HG03060 (cell line): ENCODE measurements at regions not wholly inside any gene's neighbourhood (a gene's known extent, or its start where the extent isn't known, plus 50 kb on each side); places are given as distances from the start of the nearest gene placed in this dataset.

ENCODE experiments used
- ATAC-seq: cut with Tn5 transposase; IDR thresholded peaks from one replicate; pipeline ENCODE4 v1.9.1; 2021; ENCODE audit warnings: low read depth, moderate number of reproducible peaks; ENCODE audit not compliant: unreplicated experiment

DNA sequence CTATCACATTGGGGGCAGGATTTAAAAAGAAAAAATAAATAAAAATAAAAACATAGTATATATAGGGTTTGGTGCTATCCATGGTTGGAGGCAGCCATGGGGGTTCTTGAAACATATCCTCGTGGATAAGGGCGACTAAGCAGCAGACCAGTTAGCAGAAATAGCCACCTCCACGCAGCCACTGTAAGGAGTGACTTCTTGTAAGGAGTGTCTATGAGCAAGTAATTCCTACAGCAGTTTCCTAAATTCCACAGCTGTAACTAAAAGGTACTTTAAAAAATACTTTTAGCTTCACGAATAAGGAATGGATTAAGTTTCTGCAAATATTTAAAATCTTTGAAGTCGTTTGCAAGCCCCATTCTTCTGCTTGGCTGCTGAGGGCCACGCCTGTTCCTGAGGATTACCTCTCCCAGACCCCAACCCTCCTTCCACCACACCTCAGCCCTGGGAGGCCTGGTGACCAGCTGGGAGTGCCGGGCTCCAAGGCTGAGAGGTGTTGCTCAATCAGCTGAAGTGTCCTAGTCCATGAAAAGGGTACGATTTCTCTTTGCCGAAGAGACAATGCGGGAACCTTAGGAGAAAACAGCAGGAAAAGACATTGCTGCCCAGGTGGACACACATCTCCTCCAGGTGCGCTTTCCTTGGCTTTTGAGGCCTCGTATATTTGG lies 115.3 kb downstream of the ADSS2 start:
- ATAC-seq: no peak

- no peak for ATAC-seq
Observed at GRCh38 chr1:244337839-244338238, 113.9 kb downstream of the ADSS2 start.

- no peak for ATAC-seq
Observed at GRCh38 chr1:244339073-244339692, 112.5 kb downstream of the ADSS2 start.

DNA sequence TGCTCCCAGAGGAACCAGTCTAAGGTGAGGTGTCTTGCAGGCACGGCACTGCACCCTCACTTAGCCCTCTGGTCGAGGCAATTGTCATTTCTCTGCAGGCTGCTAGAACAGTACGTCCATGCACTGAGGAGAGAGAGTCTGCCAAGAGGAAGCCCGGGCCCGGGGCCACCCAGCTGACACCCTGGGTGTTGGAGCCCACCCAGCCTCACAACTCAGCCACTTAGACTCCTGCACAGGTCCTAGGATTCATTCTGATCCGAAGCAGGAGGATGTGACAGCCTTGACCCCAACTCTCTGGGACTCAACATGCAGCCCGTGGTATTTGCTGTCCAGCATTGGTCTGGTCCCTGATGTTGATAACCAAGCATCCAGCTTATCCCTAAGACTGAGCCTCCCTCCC lies 111.9 kb downstream of the ADSS2 start:
- no peak for ATAC-seq

DNA sequence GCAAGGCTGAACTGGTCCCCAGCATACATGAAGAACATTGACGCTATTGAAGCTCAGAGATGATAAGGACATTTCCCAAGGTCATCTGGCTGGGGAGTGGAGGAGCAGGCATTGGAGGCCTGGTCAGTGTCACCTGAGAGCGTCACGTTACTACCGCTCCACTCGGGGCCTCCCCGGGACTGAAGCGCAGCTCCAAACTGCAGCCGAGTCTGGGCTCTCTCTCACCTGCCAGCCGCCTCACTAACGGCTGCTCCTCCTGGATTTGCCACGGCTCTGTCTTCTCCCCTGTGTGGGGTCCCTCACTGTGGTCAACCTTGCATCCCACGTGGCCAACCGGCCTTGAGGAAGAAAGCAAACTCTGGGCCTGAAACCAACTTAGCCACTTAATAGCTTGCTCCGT lies 111.3 kb downstream of the ADSS2 start:
- ATAC-seq: no peak

GRCh38 chr1:244341455-244342450 lies 110.0 kb downstream of the ADSS2 start:
- ATAC-seq: no peak

- ATAC-seq: no peak
Observed at GRCh38 chr1:244344001-244344400, 107.7 kb downstream of the ADSS2 start.

GRCh38 chr1:244346972-244347618 lies 104.6 kb downstream of the ADSS2 start:
- ATAC-seq: no peak

DNA sequence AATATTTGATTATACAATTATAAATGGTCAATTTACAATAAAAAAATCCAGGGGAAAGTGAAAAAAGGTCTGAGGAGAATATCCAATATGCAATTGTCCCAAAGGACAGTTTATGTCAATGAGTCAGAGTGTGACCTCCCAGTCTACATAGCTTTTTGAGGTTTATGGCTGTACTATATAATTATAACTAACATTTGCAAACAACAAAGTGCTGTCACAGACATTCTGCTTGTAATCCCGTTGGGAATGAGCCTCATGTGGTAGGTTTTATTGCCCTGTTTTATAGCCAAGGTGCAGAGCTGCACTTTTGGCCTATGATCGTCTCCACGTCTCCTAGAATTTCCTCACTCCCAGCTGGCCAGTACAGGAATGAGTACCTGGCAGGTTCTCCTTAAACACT lies 103.8 kb downstream of the ADSS2 start:
- ATAC-seq: no peak

GRCh38 chr1:244349103-244349531 lies 102.6 kb downstream of the ADSS2 start:
- no peak for ATAC-seq

- ATAC-seq: no peak
Observed at GRCh38 chr1:244349581-244350001, 102.1 kb downstream of the ADSS2 start.

GRCh38 chr1:244350027-244350426 lies 101.7 kb downstream of the ADSS2 start:
- ATAC-seq: peak; percentile 33

- ATAC-seq: no peak
Observed at GRCh38 chr1:244352156-244352830, 99.4 kb downstream of the ADSS2 start.

GRCh38 chr1:244353551-244354091 lies 98.1 kb downstream of the ADSS2 start:
- no peak for ATAC-seq

GRCh38 chr1:244354810-244355278 lies 96.9 kb downstream of the ADSS2 start:
- ATAC-seq: no peak

GRCh38 chr1:244356376-244356775 lies 95.3 kb downstream of the ADSS2 start:
- no peak for ATAC-seq
